ENCODE measurements at regions not wholly inside any gene's neighbourhood (a gene's known extent, or its start where the extent isn't known, plus 50 kb on each side); places are given as distances from the start of the nearest gene placed in this dataset.

- Histone ChIP-seq H3K27me3 (replicated peaks; ENCODE audit: insufficient read depth) (no peaks in the 10 kb centered on the region), H3K9me3 (peaks cover 12% of the 10 kb centered on the region), H3K4me3 (no peak overlapping the region), H3K27ac (no peak overlapping the region), H3K36me3 (no peaks in the 10 kb centered on the region), H3K4me1 (ENCODE audit: control insufficient read depth in 1 of 2, low read depth in 2 of 2) (no peaks in the 10 kb centered on the region)
- no peak for TF ChIP-seq CTCF (IDR thresholded peaks at IDR 0.05)
- ATAC-seq (ENCODE audit: insufficient number of reproducible peaks, low FRiP score, low read depth) (no peak), DNase-seq (ENCODE audit: low spot score) (no peak)
Observed at GRCh38 chr7:79732535-79732934, 279.1 kb upstream of the MAGI2 start.

DNA sequence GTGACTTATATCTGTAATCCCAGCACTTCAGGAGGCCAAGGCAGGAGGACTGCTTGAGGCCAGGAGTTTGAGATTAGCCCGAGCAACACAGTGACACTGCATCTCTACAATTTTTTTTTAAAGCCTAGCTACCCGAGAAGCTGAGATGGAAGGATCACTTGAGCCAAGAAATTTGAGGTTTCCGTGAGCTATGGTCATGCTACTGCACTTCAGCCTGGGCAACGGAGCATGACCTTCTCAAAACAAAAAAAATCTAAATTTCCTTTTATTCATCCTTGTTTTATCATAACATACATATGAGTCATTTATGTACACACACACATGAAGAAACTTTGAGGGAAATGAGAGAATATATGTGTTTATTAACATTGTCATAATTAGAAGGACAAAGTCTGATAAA, 277.5 kb upstream of the MAGI2 start:
- no peak for ATAC-seq (ENCODE audit: insufficient number of reproducible peaks, low FRiP score, low read depth)
- no peak for TF ChIP-seq CTCF (IDR thresholded peaks at IDR 0.05)

DNA sequence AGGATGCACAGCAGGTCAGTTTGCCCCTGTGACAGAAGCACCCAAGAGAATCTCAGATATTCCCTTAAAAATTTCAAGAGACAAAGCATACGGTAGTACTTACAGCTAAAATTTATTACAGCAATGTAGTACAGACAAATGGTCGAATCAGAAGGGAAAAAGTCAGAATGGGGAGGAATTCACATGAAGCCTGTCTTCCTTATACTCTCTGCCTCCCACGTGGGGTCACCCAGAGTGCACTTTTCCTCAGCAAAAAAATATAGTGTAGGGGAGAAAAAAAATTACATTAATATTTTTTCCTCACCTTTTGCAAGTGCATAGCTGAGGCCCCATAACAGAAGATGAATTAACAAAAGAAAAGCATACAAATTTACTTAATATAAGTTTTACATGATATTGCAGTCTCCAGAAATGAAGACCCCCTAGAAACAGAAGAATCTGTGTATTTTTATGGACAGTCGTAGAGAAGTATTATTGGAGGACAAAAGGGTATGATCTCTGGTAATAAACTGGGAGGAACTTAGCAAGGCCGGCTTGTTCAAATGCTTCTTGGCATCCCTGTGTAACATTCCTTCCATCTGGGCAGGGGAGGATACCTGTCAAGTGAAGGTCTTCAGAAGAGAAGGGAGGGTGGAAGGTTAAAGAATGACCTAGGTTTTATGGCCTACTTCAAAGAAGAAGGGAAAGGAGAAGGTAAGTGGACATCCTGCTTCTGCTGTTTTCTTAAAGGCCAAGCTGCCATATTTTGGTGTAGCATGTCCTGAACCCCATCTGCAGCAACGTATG, 270.6 kb upstream of the MAGI2 start:
- Histone ChIP-seq H3K27ac (no peak overlapping the region), H3K4me3 (no peak overlapping the region), H3K36me3 (no peaks in the 10 kb centered on the region), H3K9me3 (no peaks in the 10 kb centered on the region), H3K27me3 (replicated peaks; ENCODE audit: insufficient read depth) (no peaks in the 10 kb centered on the region), H3K4me1 (ENCODE audit: control insufficient read depth in 1 of 2, low read depth in 2 of 2) (no peaks in the 10 kb centered on the region)
- ATAC-seq (ENCODE audit: insufficient number of reproducible peaks, low FRiP score, low read depth) (no peak), DNase-seq (ENCODE audit: low spot score) (no peak)
- no peak for TF ChIP-seq CTCF (IDR thresholded peaks at IDR 0.05)

More for the DNA sequence above, 277.5 kb upstream of the MAGI2 start:
- H3K27me3 ChIP-seq (replicated peaks; ENCODE audit: insufficient read depth) = no peaks in the 10 kb centered on the region
- H3K4me1 ChIP-seq (ENCODE audit: control insufficient read depth in 1 of 2, low read depth in 2 of 2) = no peaks in the 10 kb centered on the region
- H3K9me3 ChIP-seq = peaks cover 12% of the 10 kb centered on the region
- H3K27ac ChIP-seq = no peak overlapping the region
- H3K4me3 ChIP-seq = no peak overlapping the region
- DNase-seq (ENCODE audit: low spot score) = no peak
- H3K36me3 ChIP-seq = no peaks in the 10 kb centered on the region

- Histone ChIP-seq H3K36me3 (no peaks in the 10 kb centered on the region), H3K27me3 (replicated peaks; ENCODE audit: insufficient read depth) (no peaks in the 10 kb centered on the region), H3K27ac (no peak overlapping the region), H3K4me1 (ENCODE audit: control insufficient read depth in 1 of 2, low read depth in 2 of 2) (no peaks in the 10 kb centered on the region), H3K9me3 (no peaks in the 10 kb centered on the region), H3K4me3 (no peak overlapping the region)
- DNase-seq (ENCODE audit: low spot score) (no peak), ATAC-seq (ENCODE audit: insufficient number of reproducible peaks, low FRiP score, low read depth) (no peak)
- no peak for TF ChIP-seq CTCF (IDR thresholded peaks at IDR 0.05)
Observed at GRCh38 chr7:79722217-79722616, 268.8 kb upstream of the MAGI2 start.

DNA sequence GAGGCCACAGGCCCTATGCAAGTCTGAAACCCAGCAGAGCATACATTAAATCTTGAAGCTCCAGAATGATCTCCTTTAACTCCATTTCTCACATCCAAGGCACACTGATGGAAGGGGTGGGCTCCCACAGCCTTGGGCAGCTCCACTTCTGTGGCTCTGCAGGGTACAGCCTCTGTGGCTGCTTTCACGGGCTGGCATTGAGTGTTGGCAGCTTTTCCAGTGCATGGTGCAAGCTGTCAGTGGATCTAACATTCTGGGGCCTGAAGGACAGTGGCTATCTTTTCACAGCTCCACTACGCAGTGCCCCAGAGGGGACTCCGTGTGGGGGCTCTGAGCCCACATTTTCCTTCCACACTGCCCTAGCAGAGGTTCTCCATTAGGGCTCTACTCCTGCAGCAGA, 265.7 kb upstream of the MAGI2 start:
- DNase-seq (ENCODE audit: low spot score) (no peak), ATAC-seq (ENCODE audit: insufficient number of reproducible peaks, low FRiP score, low read depth) (no peak)
- TF ChIP-seq CTCF (IDR thresholded peaks at IDR 0.05) = no peak
- H3K27ac ChIP-seq = no peak overlapping the region
- no peaks in the 10 kb centered on the region for H3K36me3 ChIP-seq
- H3K27me3 ChIP-seq (replicated peaks; ENCODE audit: insufficient read depth) = no peaks in the 10 kb centered on the region
- H3K4me3 ChIP-seq = no peak overlapping the region
- no peaks in the 10 kb centered on the region for H3K9me3 ChIP-seq
- no peaks in the 10 kb centered on the region for H3K4me1 ChIP-seq (ENCODE audit: control insufficient read depth in 1 of 2, low read depth in 2 of 2)

Data from thoracic aorta (tissue), 2 donors.